H1 (cell line): ENCODE measurements at regions not wholly inside any gene's neighbourhood (a gene's known extent, or its start where the extent isn't known, plus 50 kb on each side); places are given as distances from the start of the nearest gene placed in this dataset.

Source experiments
- FOSL1 ChIP-seq: IDR thresholded peaks from 2 replicates; pipeline ENCODE4 v1.6.1; 2011; ENCODE audit warnings: mild to moderate bottlenecking, low read depth, low read length, moderate library complexity; ENCODE audit not compliant: insufficient read depth
- RAD21 ChIP-seq, 2 experiments: IDR thresholded peaks in 1 of 2; conservative IDR thresholded peaks in 1 of 2; 2 replicates each; pipeline ENCODE4 v1.6.1; 2011; ENCODE audit warnings: low read depth in 2 of 2, low read length in 2 of 2, improper control_type of control experiment in 1 of 2, inconsistent platforms in 1 of 2, mild to moderate bottlenecking in 1 of 2, moderate library complexity in 1 of 2

DNA sequence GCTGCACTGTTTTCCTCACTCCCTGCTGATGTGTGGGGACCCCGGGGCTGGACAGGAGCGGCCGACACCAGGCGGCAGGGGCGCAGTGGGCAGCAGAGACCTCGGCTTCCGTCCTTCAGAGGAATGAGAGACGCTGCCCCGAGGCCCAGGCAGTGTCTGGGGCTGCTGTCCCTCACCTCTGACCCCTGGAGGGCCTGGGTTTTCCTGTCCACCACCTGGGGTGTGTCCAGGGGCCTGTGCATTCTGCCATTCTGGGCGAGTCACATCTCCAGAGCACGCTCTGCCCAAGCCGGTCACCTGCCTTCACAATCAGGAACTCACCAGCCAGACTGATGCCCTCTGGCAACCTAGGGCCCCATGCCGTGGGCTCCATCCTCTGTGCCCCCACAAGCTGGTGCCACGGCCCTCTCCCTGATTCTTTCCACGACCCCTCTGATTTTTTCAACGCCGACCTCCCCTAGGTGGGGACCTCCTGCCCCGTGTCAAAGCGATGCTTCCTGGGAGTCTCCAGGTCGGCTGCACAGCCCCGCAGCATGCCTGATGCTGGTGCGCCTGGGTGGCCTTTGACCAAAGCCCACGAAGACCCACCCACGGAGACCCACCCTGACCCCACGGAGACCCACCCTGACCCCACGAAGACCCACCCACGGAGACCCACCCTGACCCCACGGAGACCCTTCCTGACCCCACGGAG, 53.7 kb upstream of the CFAP46 start (continued):
- no peak for TF ChIP-seq RAD21 (IDR thresholded peaks at IDR 0.05 in 1 of 2, conservative IDR thresholded peaks at IDR 0.05 in 1 of 2; ENCODE audit: low read depth in 2 of 2, low read length in 2 of 2)
- TF ChIP-seq FOSL1: no peak
- TF ChIP-seq, all 59 proteins: peak for 0
